ENCODE measurements at regions not wholly inside any gene's neighbourhood (a gene's known extent, or its start where the extent isn't known, plus 50 kb on each side); places are given as distances from the start of the nearest gene placed in this dataset.

- TF ChIP-seq AEBP2 (tag by site-specific recombination; IDR thresholded peaks at IDR 0.05; ENCODE audit: borderline replicate concordance) (no peak), CTCF (tag by site-specific recombination; IDR thresholded peaks at IDR 0.05) (no peak)
Measured at GRCh38 chr12:112671564-112671963, 120.0 kb upstream of the RPH3A start (continued).

- ChIA-PET CTCF (no interaction called here), POLR2A (no interaction called here)
- Histone ChIP-seq H3K36me3 (ENCODE audit: control insufficient read depth in 2 of 2, insufficient read depth in 1 of 2, low read length in 2 of 2) (no peaks in the 10 kb centered on the region), H3K4me3 (ENCODE audit: low read depth, low read length) (no peak overlapping the region), H3K4me1 (ENCODE audit: control insufficient read depth, insufficient read depth, low read length) (no peaks in the 10 kb centered on the region), H3K27ac (ENCODE audit: extremely low read depth, low read depth, low read length) (no peak overlapping the region), H3K9me3 (ENCODE audit: control insufficient read depth, insufficient read depth, low read depth, low read length) (no peaks in the 10 kb centered on the region)
- TF ChIP-seq ZFP41 (tag by site-specific recombination; IDR thresholded peaks at IDR 0.05; ENCODE audit: borderline replicate concordance), result no peak
- no peak for TF ChIP-seq WT1 (tag by site-specific recombination; IDR thresholded peaks at IDR 0.05)
- TF ChIP-seq HOXA7 (CRISPR knock-in tag; IDR thresholded peaks at IDR 0.05; ENCODE audit: borderline replicate concordance), result no peak
- no peak for TF ChIP-seq KLF1 (tag by site-specific recombination; IDR thresholded peaks at IDR 0.05)
- no peak for TF ChIP-seq ELK4 (IDR thresholded peaks at IDR 0.05; ENCODE audit: borderline replicate concordance, low read depth, low read length)
- TF ChIP-seq ZNF311 (tag by site-specific recombination; IDR thresholded peaks at IDR 0.05; ENCODE audit: borderline replicate concordance), result no peak
- TF ChIP-seq ZNF341 (tag by site-specific recombination; IDR thresholded peaks at IDR 0.05; ENCODE audit: low read depth), result no peak
- no peak for TF ChIP-seq INSM2 (tag by site-specific recombination; IDR thresholded peaks at IDR 0.05)
- no peak for TF ChIP-seq ZNF18 (tag by site-specific recombination; IDR thresholded peaks at IDR 0.05)
- TF ChIP-seq ZNF16 (tag by site-specific recombination; IDR thresholded peaks at IDR 0.05; ENCODE audit: low read depth), result no peak
Measured at GRCh38 chr12:112674539-112674938, 117.0 kb upstream of the RPH3A start.

GRCh38 chr12:112676507-112676906 is 115.0 kb upstream of the RPH3A start:
- no peak overlapping the region for H3K27ac ChIP-seq (ENCODE audit: extremely low read depth, low read depth, low read length)
- H3K4me3 ChIP-seq (ENCODE audit: low read depth, low read length), result no peak overlapping the region
- H3K36me3 ChIP-seq (ENCODE audit: control insufficient read depth in 2 of 2, insufficient read depth in 1 of 2, low read length in 2 of 2), result no peaks in the 10 kb centered on the region
- POLR2A ChIA-PET, result no interaction called here
- H3K4me1 ChIP-seq (ENCODE audit: control insufficient read depth, insufficient read depth, low read length), result no peaks in the 10 kb centered on the region
- CTCF ChIA-PET, result no interaction called here
- no peaks in the 10 kb centered on the region for H3K9me3 ChIP-seq (ENCODE audit: control insufficient read depth, insufficient read depth, low read depth, low read length)
- TF ChIP-seq ZNF510 (tag by site-specific recombination; IDR thresholded peaks at IDR 0.05; ENCODE audit: insufficient replicate concordance) (no peak), ZNF670 (tag by site-specific recombination; IDR thresholded peaks at IDR 0.05; ENCODE audit: low read depth) (no peak), ZNF791 (tag by site-specific recombination; IDR thresholded peaks at IDR 0.05) (no peak), BCL11A (tag by site-specific recombination; IDR thresholded peaks at IDR 0.05; ENCODE audit: low read depth) (no peak), ZNF518A (tag by site-specific recombination; conservative IDR thresholded peaks at IDR 0.05; ENCODE audit: low read depth) (no peak), ZNF433 (tag by site-specific recombination; IDR thresholded peaks at IDR 0.05; ENCODE audit: low read depth) (no peak), ZEB2 (tag by site-specific recombination; IDR thresholded peaks at IDR 0.05) (no peak), ZNF843 (tag by site-specific recombination; IDR thresholded peaks at IDR 0.05) (no peak), ZNF610 (tag by site-specific recombination; IDR thresholded peaks at IDR 0.05; ENCODE audit: borderline replicate concordance) (no peak)

Measured in HEK293 (cell line).